ENCODE measurements at regions not wholly inside any gene's neighbourhood (a gene's known extent, or its start where the extent isn't known, plus 50 kb on each side); places are given as distances from the start of the nearest gene placed in this dataset.

GRCh38 chr2:156151351-156151750 is 181.2 kb downstream of the NR4A2 start:
- H3K23me2 ChIP-seq (ENCODE audit: low read depth, low read length): no peaks in the 10 kb centered on the region
- POLR2A ChIA-PET (ENCODE audit: partially characterized antibody): no interaction called here
- no peaks in the 10 kb centered on the region; a peak in 1 of 7 replicates for H3K4me1 ChIP-seq (replicated peaks in 1 of 4; ENCODE audit: control insufficient read depth in 3 of 4, insufficient read depth in 4 of 4, low read length in 3 of 4)
- H3K18ac ChIP-seq (ENCODE audit: extremely low read depth, low read length): no peak overlapping the region
- no peak overlapping the region for H2AK5ac ChIP-seq (ENCODE audit: low read depth, low read length)
- no peak overlapping the region for H3K14ac ChIP-seq (ENCODE audit: insufficient read length)
- no peaks in the 10 kb centered on the region for H4K20me1 ChIP-seq (replicated peaks in 1 of 2; ENCODE audit: control insufficient read depth in 1 of 2, insufficient read depth in 2 of 2, low read length in 2 of 2)
- no peak overlapping the region for H2BK15ac ChIP-seq (ENCODE audit: low read length)
- DNase-seq (ENCODE audit: low read depth in 1 of 2, low spot score in 2 of 2): no peak
- no peak overlapping the region for H3K4me2 ChIP-seq (ENCODE audit: insufficient read depth in 1 of 2, low read depth in 2 of 2, low read length in 2 of 2)
- H3K79me2 ChIP-seq (ENCODE audit: control insufficient read depth in 1 of 2, insufficient read depth in 2 of 2, low read length in 2 of 2): no peaks in the 10 kb centered on the region
- H3K56ac ChIP-seq (replicated peaks; ENCODE audit: insufficient read length, low read depth, low read length): no peak overlapping the region
- no peak overlapping the region for H2BK120ac ChIP-seq (replicated peaks; ENCODE audit: low read depth, low read length)
- H3K9me3 ChIP-seq (ENCODE audit: insufficient read depth in 2 of 2, low read depth in 1 of 2, low read length in 1 of 2): 0 out of 4 replicates have a peak, but pooled peaks cover 0 to 3% of the 10 kb centered on the region in 2 experiments
- no peak overlapping the region for H2BK20ac ChIP-seq (ENCODE audit: low read length)
- H3K4ac ChIP-seq (replicated peaks; ENCODE audit: insufficient read length, low read depth, low read length): no peak overlapping the region
- CTCF ChIA-PET (ENCODE audit: partially characterized antibody): interaction anchor here (0.7 kb wide), 1 partner anchor 22 kb away, joined by 3 read pairs; no protein-coding TSS in a partner anchor
- H3K27ac ChIP-seq (ENCODE audit: low read depth, low read length): no peak overlapping the region
- TF ChIP-seq TAF1 (IDR thresholded peaks at IDR 0.05; ENCODE audit: low read depth, low read length) (no peak), MAX (IDR thresholded peaks at IDR 0.05) (no peak), CTBP2 (IDR thresholded peaks at IDR 0.05; ENCODE audit: borderline replicate concordance, insufficient read depth, insufficient read length, low read length) (no peak), TBP (IDR thresholded peaks at IDR 0.05; ENCODE audit: low read depth, low read length) (no peak), CHD2 (IDR thresholded peaks at IDR 0.05; ENCODE audit: low read length) (no peak), HDAC6 (IDR thresholded peaks at IDR 0.05; ENCODE audit: low read depth, low read length) (no peak), TEAD4 (IDR thresholded peaks at IDR 0.05; ENCODE audit: low read depth, low read length) (no peak), RAD21 (IDR thresholded peaks at IDR 0.05 in 1 of 2, conservative IDR thresholded peaks at IDR 0.05 in 1 of 2; ENCODE audit: low read depth in 2 of 2, low read length in 2 of 2) (no peak), EZH2 (IDR thresholded peaks at IDR 0.05; ENCODE audit: low read depth, low read length, severe bottlenecking) (no peak), SP4 (IDR thresholded peaks at IDR 0.05; ENCODE audit: low read length) (no peak), SIX5 (IDR thresholded peaks at IDR 0.05; ENCODE audit: low read depth, low read length) (no peak), NANOG (IDR thresholded peaks at IDR 0.05; ENCODE audit: insufficient read depth, low read depth, low read length, poor library complexity, severe bottlenecking) (no peak), CHD1 (IDR thresholded peaks at IDR 0.05; ENCODE audit: low read depth, low read length) (no peak), POLR2AphosphoS5 (IDR thresholded peaks at IDR 0.05; ENCODE audit: low read depth, low read length) (no peak)
- 88% methylated on average over 1 of the region's 1 CpG; no CpG with 5 or more reads in 1 of the 2 experiments for WGBS, 2 experiments (ENCODE audit: extremely low coverage in 1 of 2, insufficient coverage in 1 of 2, insufficient read length in 1 of 2, insufficient replicate concordance in 2 of 2, low coverage in 1 of 2, low lambda C conversion rate in 2 of 2, missing lambda C conversion rate in 1 of 2)
- no peak overlapping the region for H3K4me3 ChIP-seq (ENCODE audit: extremely low read depth in 1 of 4, insufficient read depth in 2 of 4, low read depth in 3 of 4, low read length in 4 of 4)
- H4K91ac ChIP-seq (replicated peaks; ENCODE audit: insufficient read length, low read length): no peak overlapping the region
- no peak overlapping the region for H4K8ac ChIP-seq (ENCODE audit: extremely low read depth, insufficient read depth, low read length)
- H4K5ac ChIP-seq (ENCODE audit: insufficient read length, low read depth, low read length): no peak overlapping the region
- H3K23ac ChIP-seq (ENCODE audit: insufficient read length): no peak overlapping the region
- no peak overlapping the region for H3K9ac ChIP-seq (replicated peaks in 1 of 4; ENCODE audit: extremely low read depth in 1 of 4, low read depth in 3 of 4, low read length in 3 of 4)
- H3K79me1 ChIP-seq (ENCODE audit: low read depth, low read length): no peaks in the 10 kb centered on the region
- no peak for FAIRE-seq
- no peak overlapping the region for H2BK12ac ChIP-seq (ENCODE audit: low read depth, low read length)
- H3K27me3 ChIP-seq (replicated peaks in 1 of 4; ENCODE audit: control insufficient read depth in 3 of 4, extremely low read depth in 1 of 4, insufficient read depth in 3 of 4, low read length in 3 of 4): no peaks in the 10 kb centered on the region
- H2BK5ac ChIP-seq (ENCODE audit: low read depth, low read length): no peak overlapping the region
- H3K36me3 ChIP-seq (ENCODE audit: control insufficient read depth in 2 of 4, insufficient read depth in 4 of 4, low read length in 3 of 4): no peaks in the 10 kb centered on the region
- no peak overlapping the region for H2AFZ ChIP-seq (ENCODE audit: low read length)

Data from H1 (cell line).